Activated naive CD4-positive, alpha-beta T cell (primary cell): ENCODE measurements at regions not wholly inside any gene's neighbourhood (a gene's known extent, or its start where the extent isn't known, plus 50 kb on each side); places are given as distances from the start of the nearest gene placed in this dataset.
"Not testable (repeated sequence)": the region's sequence is repeated elsewhere in the genome, so short reads cannot be mapped to it uniquely, and the experiment has no call there.

Experiments used
- DNase-seq, 4 experiments: peaks; one replicate each; lab custom pipeline; 2025; lab: John Stamatoyannopoulos, UW

- DNase-seq: not testable (repeated sequence)
Observed at GRCh38 chr2:215889240-215889969, 123.9 kb downstream of the MREG start.

GRCh38 chr2:215888680-215889079 lies 124.7 kb downstream of the MREG start:
- DNase-seq: no peak

- DNase-seq: no peak
Observed at GRCh38 chr2:215887303-215887702, 126.0 kb downstream of the MREG start.

- no peak for DNase-seq
Observed at GRCh38 chr2:215886022-215886421, 127.3 kb downstream of the MREG start.

GRCh38 chr2:215885536-215885935 lies 127.8 kb downstream of the MREG start:
- DNase-seq: no peak

GRCh38 chr2:215884451-215885087 lies 128.8 kb downstream of the MREG start:
- DNase-seq: no peak

- DNase-seq: no peak
Observed at GRCh38 chr2:215883799-215884198, 129.6 kb downstream of the MREG start.

GRCh38 chr2:215882689-215883088 lies 130.7 kb downstream of the MREG start:
- no peak for DNase-seq

GRCh38 chr2:215881582-215881981 lies 131.8 kb downstream of the MREG start:
- DNase-seq: no peak

GRCh38 chr2:215880970-215881369 lies 132.4 kb downstream of the MREG start:
- no peak for DNase-seq

GRCh38 chr2:215879977-215880940 lies 133.1 kb downstream of the MREG start:
- no peak for DNase-seq

GRCh38 chr2:215879331-215879730 lies 134.0 kb downstream of the MREG start:
- no peak for DNase-seq

GRCh38 chr2:215878476-215879063 lies 134.8 kb downstream of the MREG start:
- DNase-seq: no peak

GRCh38 chr2:215876937-215877238 lies 136.5 kb downstream of the MREG start:
- DNase-seq: no peak

- DNase-seq: no peak
Observed at GRCh38 chr2:215876139-215876936, 137.0 kb downstream of the MREG start.

GRCh38 chr2:215874418-215874817 lies 138.9 kb downstream of the MREG start:
- no peak for DNase-seq

- DNase-seq: no peak
Observed at GRCh38 chr2:215870986-215871385, 142.4 kb downstream of the MREG start.

GRCh38 chr2:215870088-215870490 lies 143.3 kb downstream of the MREG start:
- no peak for DNase-seq

- DNase-seq: no peak
Observed at GRCh38 chr2:215868846-215869543, 144.4 kb downstream of the MREG start.

- no peak for DNase-seq
Observed at GRCh38 chr2:215866606-215867005, 146.7 kb downstream of the MREG start.

- no peak for DNase-seq
Observed at GRCh38 chr2:215863687-215864086, 149.7 kb downstream of the MREG start.
